ENCODE measurements at regions not wholly inside any gene's neighbourhood (a gene's known extent, or its start where the extent isn't known, plus 50 kb on each side); places are given as distances from the start of the nearest gene placed in this dataset.

DNA sequence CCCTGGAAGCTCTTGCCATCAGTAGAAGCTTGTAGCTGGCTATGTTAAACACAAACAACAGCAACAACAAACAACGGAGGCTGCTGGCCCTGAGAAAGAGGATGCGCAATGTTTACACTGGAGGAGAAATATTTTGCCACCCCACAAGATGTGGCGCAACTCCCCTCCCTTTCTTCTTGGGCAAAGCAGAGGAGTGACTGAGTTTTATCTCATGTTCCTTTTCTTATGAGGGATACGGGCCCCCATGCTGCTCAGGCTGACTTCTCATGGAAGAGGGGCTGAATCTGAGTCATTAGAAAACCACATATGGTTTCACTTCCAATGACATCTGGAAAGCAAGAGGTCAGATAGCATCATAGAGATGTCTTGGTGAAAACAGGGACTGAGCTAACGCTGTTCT lies 75.9 kb upstream of the HDDC2 start:
- TF ChIP-seq, protein P1, sequence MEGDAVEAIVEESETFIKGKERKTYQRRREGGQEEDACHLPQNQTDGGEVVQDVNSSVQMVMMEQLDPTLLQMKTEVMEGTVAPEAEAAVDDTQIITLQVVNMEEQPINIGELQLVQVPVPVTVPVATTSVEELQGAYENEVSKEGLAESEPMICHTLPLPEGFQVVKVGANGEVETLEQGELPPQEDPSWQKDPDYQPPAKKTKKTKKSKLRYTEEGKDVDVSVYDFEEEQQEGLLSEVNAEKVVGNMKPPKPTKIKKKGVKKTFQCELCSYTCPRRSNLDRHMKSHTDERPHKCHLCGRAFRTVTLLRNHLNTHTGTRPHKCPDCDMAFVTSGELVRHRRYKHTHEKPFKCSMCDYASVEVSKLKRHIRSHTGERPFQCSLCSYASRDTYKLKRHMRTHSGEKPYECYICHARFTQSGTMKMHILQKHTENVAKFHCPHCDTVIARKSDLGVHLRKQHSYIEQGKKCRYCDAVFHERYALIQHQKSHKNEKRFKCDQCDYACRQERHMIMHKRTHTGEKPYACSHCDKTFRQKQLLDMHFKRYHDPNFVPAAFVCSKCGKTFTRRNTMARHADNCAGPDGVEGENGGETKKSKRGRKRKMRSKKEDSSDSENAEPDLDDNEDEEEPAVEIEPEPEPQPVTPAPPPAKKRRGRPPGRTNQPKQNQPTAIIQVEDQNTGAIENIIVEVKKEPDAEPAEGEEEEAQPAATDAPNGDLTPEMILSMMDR (IDR thresholded peaks at IDR 0.05): no peak
- H3K4me2 ChIP-seq (replicated peaks; ENCODE audit: extremely low read depth, low read length, poor library complexity, severe bottlenecking): no peak overlapping the region
- H3K9me3 Mint-ChIP-seq: peaks cover 0 to 1% (median 0%) of the 10 kb centered on the region in 7 donors
- H3K27ac Mint-ChIP-seq: no peak overlapping the region
- no peak overlapping the region for H3K4me3 ChIP-seq (replicated peaks in 1 of 3; ENCODE audit: low read depth in 2 of 3, low read length in 3 of 3)
- H3K4me3 Mint-ChIP-seq: peak overlapping the region in 1 of 2 donors; percentile 49
- peaks cover 10 to 12% of the 10 kb centered on the region in 2 donors for H3K27me3 ChIP-seq (ENCODE audit: control insufficient read depth in 2 of 2, insufficient read depth in 2 of 2, low read length in 2 of 2)
- intact Hi-C loops (cut with micrococcal nuclease): no loop called here
- no peaks in the 10 kb centered on the region for H3K36me3 Mint-ChIP-seq
- H3K9me3 ChIP-seq (replicated peaks in 1 of 2; ENCODE audit: control insufficient read depth in 1 of 2, insufficient read depth in 1 of 2, low read length in 2 of 2): no peaks in the 10 kb centered on the region
- H3K79me2 ChIP-seq (ENCODE audit: insufficient read depth, low read length): no peaks in the 10 kb centered on the region
- no peaks in the 10 kb centered on the region for H4K20me1 ChIP-seq (ENCODE audit: insufficient read depth, low read length)
- H3K27me3 Mint-ChIP-seq (ENCODE audit: low read depth in 3 of 3): peaks cover 10 to 29% (median 16%) of the 10 kb centered on the region in 3 donors
- no peak overlapping the region for H3K27ac ChIP-seq (ENCODE audit: low read depth in 1 of 2, low read length in 2 of 2)
- peak in 1 of 3 donors; percentile 41 for DNase-seq
- H3K9ac ChIP-seq (ENCODE audit: insufficient read depth, low read length, poor library complexity, severe bottlenecking): no peak overlapping the region
- WGBS (ENCODE audit: insufficient coverage): no CpG with 5 or more reads among the region's 5 CpGs
- H3K4me1 ChIP-seq (ENCODE audit: control insufficient read depth in 1 of 2, insufficient read depth in 2 of 2, low read length in 2 of 2): peaks cover 0 to 4% of the 10 kb centered on the region in 2 donors
- H3K4me1 Mint-ChIP-seq: peaks cover 10% of the 10 kb centered on the region
- H3K36me3 ChIP-seq (replicated peaks in 1 of 2; ENCODE audit: control insufficient read depth in 1 of 2, insufficient read depth in 2 of 2, low read length in 2 of 2): no peaks in the 10 kb centered on the region
- H2AFZ ChIP-seq (ENCODE audit: insufficient read depth, low read depth, low read length, poor library complexity, severe bottlenecking): no peak overlapping the region

DNA sequence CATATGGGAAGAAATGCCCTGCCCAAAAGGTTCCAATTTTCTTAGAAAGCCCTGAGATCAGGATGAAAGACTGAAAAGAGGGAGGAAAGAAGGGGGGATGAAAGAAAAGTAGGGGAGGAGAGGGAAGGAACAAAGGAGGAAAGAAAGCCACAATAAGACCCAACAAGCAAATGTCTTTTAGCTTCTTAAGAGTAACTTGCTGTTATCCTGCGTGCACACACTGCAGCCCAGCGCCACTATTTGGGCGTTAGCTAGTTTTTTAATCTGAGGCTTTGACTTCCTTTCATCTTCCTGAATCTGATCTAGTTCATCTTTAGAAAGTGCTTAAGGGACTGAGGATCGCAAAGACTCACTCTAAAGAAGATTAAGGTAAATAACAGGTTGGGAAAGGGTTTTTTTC lies 77.4 kb upstream of the HDDC2 start:
- Mint-ChIP-seq H3K27ac (no peak overlapping the region), H3K4me3 (no peak overlapping the region), H3K27me3 (ENCODE audit: low read depth in 3 of 3) (peaks cover 13 to 25% (median 14%) of the 10 kb centered on the region in 3 donors), H3K4me1 (peaks cover 10% of the 10 kb centered on the region), H3K9me3 (peaks cover 0 to 1% (median 0%) of the 10 kb centered on the region in 7 donors), H3K36me3 (no peaks in the 10 kb centered on the region)
- no peak overlapping the region for H3K4me3 ChIP-seq (replicated peaks in 1 of 3; ENCODE audit: low read depth in 2 of 3, low read length in 3 of 3)
- H3K9ac ChIP-seq (ENCODE audit: insufficient read depth, low read length, poor library complexity, severe bottlenecking): no peak overlapping the region
- H3K27me3 ChIP-seq (ENCODE audit: control insufficient read depth in 2 of 2, insufficient read depth in 2 of 2, low read length in 2 of 2): peaks cover 4 to 12% of the 10 kb centered on the region in 2 donors
- H3K9me3 ChIP-seq (replicated peaks in 1 of 2; ENCODE audit: control insufficient read depth in 1 of 2, insufficient read depth in 1 of 2, low read length in 2 of 2): no peaks in the 10 kb centered on the region
- no peaks in the 10 kb centered on the region for H3K36me3 ChIP-seq (replicated peaks in 1 of 2; ENCODE audit: control insufficient read depth in 1 of 2, insufficient read depth in 2 of 2, low read length in 2 of 2)
- no peaks in the 10 kb centered on the region for H3K79me2 ChIP-seq (ENCODE audit: insufficient read depth, low read length)
- H4K20me1 ChIP-seq (ENCODE audit: insufficient read depth, low read length): no peaks in the 10 kb centered on the region
- TF ChIP-seq, protein P1 (IDR thresholded peaks at IDR 0.05): no peak
- H2AFZ ChIP-seq (ENCODE audit: insufficient read depth, low read depth, low read length, poor library complexity, severe bottlenecking): no peak overlapping the region
- DNase-seq: no peak
- H3K27ac ChIP-seq (ENCODE audit: low read depth in 1 of 2, low read length in 2 of 2): no peak overlapping the region
- intact Hi-C loops (cut with micrococcal nuclease): no loop called here
- H3K4me1 ChIP-seq (ENCODE audit: control insufficient read depth in 1 of 2, insufficient read depth in 2 of 2, low read length in 2 of 2): peaks cover 0 to 4% of the 10 kb centered on the region in 2 donors
- no peak overlapping the region for H3K4me2 ChIP-seq (replicated peaks; ENCODE audit: extremely low read depth, low read length, poor library complexity, severe bottlenecking)
- no CpG with 5 or more reads among the region's 4 CpGs for WGBS (ENCODE audit: insufficient coverage)
